ENCODE measurements at regions not wholly inside any gene's neighbourhood (a gene's known extent, or its start where the extent isn't known, plus 50 kb on each side); places are given as distances from the start of the nearest gene placed in this dataset.
"Not testable (repeated sequence)": the region's sequence is repeated elsewhere in the genome, so short reads cannot be mapped to it uniquely, and the experiment has no call there.

GRCh38 chr10:94239696-94240095, 123.0 kb downstream of the NOC3L start:
- WGBS, 2 donors, result 92 to 94% methylated on average over 6 of the region's 6 CpGs
- H3K4me1 ChIP-seq, result no peaks in the 10 kb centered on the region
- no peak for ATAC-seq

GRCh38 chr10:94240491-94240890, 122.2 kb downstream of the NOC3L start:
- DNase-seq (no peak), ATAC-seq (no peak)
- no peak for TF ChIP-seq POLR2A (IDR thresholded peaks at IDR 0.05)
- TF ChIP-seq, protein P1, sequence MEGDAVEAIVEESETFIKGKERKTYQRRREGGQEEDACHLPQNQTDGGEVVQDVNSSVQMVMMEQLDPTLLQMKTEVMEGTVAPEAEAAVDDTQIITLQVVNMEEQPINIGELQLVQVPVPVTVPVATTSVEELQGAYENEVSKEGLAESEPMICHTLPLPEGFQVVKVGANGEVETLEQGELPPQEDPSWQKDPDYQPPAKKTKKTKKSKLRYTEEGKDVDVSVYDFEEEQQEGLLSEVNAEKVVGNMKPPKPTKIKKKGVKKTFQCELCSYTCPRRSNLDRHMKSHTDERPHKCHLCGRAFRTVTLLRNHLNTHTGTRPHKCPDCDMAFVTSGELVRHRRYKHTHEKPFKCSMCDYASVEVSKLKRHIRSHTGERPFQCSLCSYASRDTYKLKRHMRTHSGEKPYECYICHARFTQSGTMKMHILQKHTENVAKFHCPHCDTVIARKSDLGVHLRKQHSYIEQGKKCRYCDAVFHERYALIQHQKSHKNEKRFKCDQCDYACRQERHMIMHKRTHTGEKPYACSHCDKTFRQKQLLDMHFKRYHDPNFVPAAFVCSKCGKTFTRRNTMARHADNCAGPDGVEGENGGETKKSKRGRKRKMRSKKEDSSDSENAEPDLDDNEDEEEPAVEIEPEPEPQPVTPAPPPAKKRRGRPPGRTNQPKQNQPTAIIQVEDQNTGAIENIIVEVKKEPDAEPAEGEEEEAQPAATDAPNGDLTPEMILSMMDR (IDR thresholded peaks at IDR 0.05), result no peak
- Histone ChIP-seq H3K4me3 (no peak overlapping the region), H3K9me3 (no peaks in the 10 kb centered on the region), H3K27ac (no peak overlapping the region), H3K36me3 (replicated peaks in 1 of 2; ENCODE audit: insufficient read depth in 1 of 2, low read depth in 2 of 2) (no peaks in the 10 kb centered on the region), H3K27me3 (no peaks in the 10 kb centered on the region), H3K4me1 (no peaks in the 10 kb centered on the region)
- WGBS, 2 donors, result 52 to 56% methylated on average over 5 of the region's 5 CpGs
- intact Hi-C loops (cut with DNase I), result no loop called here

More at GRCh38 chr10:94239696-94240095, 123.0 kb downstream of the NOC3L start:
- H3K27ac ChIP-seq, result no peak overlapping the region
- no peak for DNase-seq
- no peaks in the 10 kb centered on the region for H3K9me3 ChIP-seq
- no peak overlapping the region for H3K4me3 ChIP-seq
- H3K27me3 ChIP-seq, result no peaks in the 10 kb centered on the region
- no peak for TF ChIP-seq POLR2A (IDR thresholded peaks at IDR 0.05)
- TF ChIP-seq, protein P1 (IDR thresholded peaks at IDR 0.05), result no peak
- intact Hi-C loops (cut with DNase I), result no loop called here
- no peaks in the 10 kb centered on the region for H3K36me3 ChIP-seq (replicated peaks in 1 of 2; ENCODE audit: insufficient read depth in 1 of 2, low read depth in 2 of 2)

DNA sequence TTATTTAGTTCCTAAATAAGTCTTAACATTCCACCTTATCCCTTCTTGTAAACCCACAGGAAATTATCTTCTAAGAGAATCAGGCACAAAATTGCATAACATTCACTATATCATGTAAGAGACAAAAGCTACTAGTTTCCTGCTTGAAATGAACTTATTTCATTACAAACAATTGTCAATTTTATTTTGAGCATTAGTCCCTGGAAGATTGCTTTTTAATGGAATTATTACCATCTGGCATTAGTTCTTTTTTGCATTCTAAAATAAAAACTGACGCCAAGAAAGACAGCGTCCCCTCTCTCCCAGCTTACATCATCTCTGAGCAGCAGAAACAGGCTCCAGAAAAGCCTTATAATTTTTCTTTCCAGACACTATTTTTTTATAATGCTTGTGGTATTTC, 121.8 kb downstream of the NOC3L start:
- H3K36me3 ChIP-seq (replicated peaks in 1 of 2; ENCODE audit: insufficient read depth in 1 of 2, low read depth in 2 of 2), result no peaks in the 10 kb centered on the region
- intact Hi-C loops (cut with DNase I), result no loop called here
- no peaks in the 10 kb centered on the region for H3K4me1 ChIP-seq
- H3K4me3 ChIP-seq, result no peak overlapping the region
- TF ChIP-seq, protein P1 (IDR thresholded peaks at IDR 0.05), result no peak
- TF ChIP-seq POLR2A (IDR thresholded peaks at IDR 0.05), result no peak
- H3K27ac ChIP-seq, result no peak overlapping the region
- DNase-seq (no peak), ATAC-seq (no peak)
- no peaks in the 10 kb centered on the region for H3K27me3 ChIP-seq
- H3K9me3 ChIP-seq, result no peaks in the 10 kb centered on the region
- WGBS, 2 donors, result 86 to 87% methylated on average over 2 of the region's 2 CpGs

GRCh38 chr10:94251098-94251497, 111.6 kb downstream of the NOC3L start:
- ATAC-seq (no peak), DNase-seq (no peak)
- TF ChIP-seq, protein P1 (IDR thresholded peaks at IDR 0.05), result no peak
- TF ChIP-seq POLR2A (IDR thresholded peaks at IDR 0.05), result no peak
- Histone ChIP-seq H3K27ac (no peak overlapping the region), H3K9me3 (no peaks in the 10 kb centered on the region), H3K4me1 (no peaks in the 10 kb centered on the region), H3K36me3 (replicated peaks in 1 of 2; ENCODE audit: insufficient read depth in 1 of 2, low read depth in 2 of 2) (no peaks in the 10 kb centered on the region), H3K27me3 (no peaks in the 10 kb centered on the region), H3K4me3 (no peak overlapping the region)
- intact Hi-C loops (cut with DNase I), result no loop called here
- WGBS, 2 donors, result 80 to 91% methylated on average over 2 of the region's 2 CpGs

GRCh38 chr10:94251568-94251967, 111.2 kb downstream of the NOC3L start:
- H3K27me3 ChIP-seq, result no peaks in the 10 kb centered on the region
- no peaks in the 10 kb centered on the region for H3K4me1 ChIP-seq
- H3K27ac ChIP-seq, result no peak overlapping the region
- intact Hi-C loops (cut with DNase I), result no loop called here
- no peak for ATAC-seq
- no peak overlapping the region for H3K4me3 ChIP-seq
- WGBS, 2 donors, result 94 to 95% methylated on average over 1 of the region's 1 CpG
- no peak for DNase-seq
- no peaks in the 10 kb centered on the region for H3K9me3 ChIP-seq
- no peaks in the 10 kb centered on the region for H3K36me3 ChIP-seq (replicated peaks in 1 of 2; ENCODE audit: insufficient read depth in 1 of 2, low read depth in 2 of 2)
- TF ChIP-seq, protein P1 (IDR thresholded peaks at IDR 0.05), result no peak
- TF ChIP-seq POLR2A (IDR thresholded peaks at IDR 0.05), result no peak

- ATAC-seq; H3K36me3 ChIP-seq (replicated peaks in 1 of 2; ENCODE audit: insufficient read depth in 1 of 2, low read depth in 2 of 2): not testable (repeated sequence)
Measured at GRCh38 chr10:94257407-94257806, 105.3 kb downstream of the NOC3L start.

More at GRCh38 chr10:94257407-94257806, 105.3 kb downstream of the NOC3L start:
- WGBS, 2 donors, result 89 to 96% methylated on average over 6 of the region's 6 CpGs
- H3K4me1 ChIP-seq; H3K4me3 ChIP-seq; H3K9me3 ChIP-seq; DNase-seq; intact Hi-C loops (cut with DNase I); H3K27ac ChIP-seq; H3K27me3 ChIP-seq: not testable (repeated sequence)

Measured in body of pancreas (tissue), 4 donors.